MCF 10A (cell line): ENCODE measurements at regions not wholly inside any gene's neighbourhood (a gene's known extent, or its start where the extent isn't known, plus 50 kb on each side); places are given as distances from the start of the nearest gene placed in this dataset.

Experiments
- BruUV-seq: library from RNA; stranded (reverse); fragments of 400-500 nt; replicated peaks from 2 replicates; lab custom pipeline; 2021; lab: Mats Ljungman, UMichigan
- CTCF ChIA-PET: fragments of 300-600 bp; sonication (Branson Sonifier 250); formaldehyde crosslinking; extraction: SDS; loops from one replicate; lab custom pipeline; 2021; ENCODE audit warnings: antibody characterized with exemption, inconsistent platforms; lab: Yijun Ruan, JAX
- POLR2A ChIA-PET: fragments of 300-600, 350-650 bp; sonication (Branson Sonifier 250); formaldehyde crosslinking; extraction: SDS; loops from one replicate; lab custom pipeline; 2020; ENCODE audit warnings: antibody characterized with exemption, inconsistent platforms; lab: Yijun Ruan, JAX
- DNase-seq: peaks from one replicate; pipeline ENCODE4 v3.0.0-alpha.2; 2018; ENCODE audit not compliant: unreplicated experiment
- H3K27ac Mint-ChIP-seq: one replicate; pipeline ENCODE4 v1.8.0; 2022; ENCODE audit warnings: mild to moderate bottlenecking, low read depth, mixed read lengths; ENCODE audit not compliant: unreplicated experiment
- H3K27me3 Mint-ChIP-seq: one replicate; pipeline ENCODE4 v1.8.0; 2022; ENCODE audit warnings: mixed read lengths; ENCODE audit not compliant: insufficient read depth, unreplicated experiment
- H3K36me3 Mint-ChIP-seq: one replicate; pipeline ENCODE4 v1.8.0; 2022; ENCODE audit warnings: mild to moderate bottlenecking, moderate library complexity, mixed read lengths; ENCODE audit not compliant: insufficient read depth, unreplicated experiment
- H3K4me1 Mint-ChIP-seq: one replicate; pipeline ENCODE4 v1.8.0; 2022; ENCODE audit warnings: mixed read lengths; ENCODE audit not compliant: insufficient read depth, unreplicated experiment
- H3K4me3 Mint-ChIP-seq: one replicate; pipeline ENCODE4 v1.8.0; 2022; ENCODE audit warnings: mild to moderate bottlenecking, moderate library complexity, mixed read lengths; ENCODE audit not compliant: unreplicated experiment
- H3K9me3 Mint-ChIP-seq: one replicate; pipeline ENCODE4 v1.8.0; 2022; ENCODE audit warnings: mixed read lengths; ENCODE audit not compliant: unreplicated experiment
- CTCF ChIP-seq: fragments of 200-600 bp; IDR thresholded peaks from one replicate; pipeline ENCODE4 v1.8.0; 2022; ENCODE audit warnings: antibody characterized with exemption, mild to moderate bottlenecking; ENCODE audit not compliant: unreplicated experiment
- intact Hi-C: fragments of 100-400 bp; cut with micrococcal nuclease; formaldehyde crosslinking; loops from 2 replicates; pipeline ENCODE4 v1.14.1; 2022

- ChIA-PET CTCF (interaction anchor here (0.6 kb wide), 1 partner anchor 1588 kb away, joined by 4 read pairs; no protein-coding TSS in a partner anchor), POLR2A (no interaction called here)
- Mint-ChIP-seq H3K27ac (no peak overlapping the region), H3K4me1 (no peaks in the 10 kb centered on the region), H3K36me3 (no peaks in the 10 kb centered on the region), H3K4me3 (no peak overlapping the region), H3K9me3 (peaks cover 19% of the 10 kb centered on the region), H3K27me3 (peaks cover 57% of the 10 kb centered on the region)
- intact Hi-C loops: no loop called here
- no peak for TF ChIP-seq CTCF
- DNase-seq: no peak
- BruUV-seq: no TSS peak
Observed at GRCh38 chr6:103522045-103522444, 1337.7 kb downstream of the HACE1 start.

GRCh38 chr6:103516336-103516735 is 1343.4 kb downstream of the HACE1 start:
- POLR2A ChIA-PET: no interaction called here
- no peak overlapping the region for H3K27ac Mint-ChIP-seq
- CTCF ChIA-PET: no interaction called here
- intact Hi-C loops: no loop called here
- H3K27me3 Mint-ChIP-seq: peaks cover 66% of the 10 kb centered on the region
- H3K9me3 Mint-ChIP-seq: no peaks in the 10 kb centered on the region
- DNase-seq: no peak
- no peaks in the 10 kb centered on the region for H3K36me3 Mint-ChIP-seq
- TF ChIP-seq CTCF: no peak
- no peak overlapping the region for H3K4me3 Mint-ChIP-seq
- no TSS peak for BruUV-seq
- no peaks in the 10 kb centered on the region for H3K4me1 Mint-ChIP-seq

GRCh38 chr6:103507052-103507451 is 1352.7 kb downstream of the HACE1 start:
- Mint-ChIP-seq H3K27ac (no peak overlapping the region), H3K9me3 (no peaks in the 10 kb centered on the region), H3K4me1 (no peaks in the 10 kb centered on the region), H3K27me3 (peaks cover 73% of the 10 kb centered on the region), H3K36me3 (no peaks in the 10 kb centered on the region), H3K4me3 (no peak overlapping the region)
- DNase-seq: no peak
- ChIA-PET POLR2A (no interaction called here), CTCF (no interaction called here)
- no TSS peak for BruUV-seq
- no peak for TF ChIP-seq CTCF
- intact Hi-C loops: no loop called here

GRCh38 chr6:103505155-103505518 is 1354.6 kb downstream of the HACE1 start:
- Mint-ChIP-seq H3K36me3 (no peaks in the 10 kb centered on the region), H3K27ac (no peak overlapping the region), H3K27me3 (peaks cover 61% of the 10 kb centered on the region), H3K9me3 (no peaks in the 10 kb centered on the region), H3K4me3 (no peak overlapping the region), H3K4me1 (no peaks in the 10 kb centered on the region)
- no TSS peak for BruUV-seq
- DNase-seq: no peak
- ChIA-PET POLR2A (interaction anchor here (0.7 to 0.8 kb wide), 2 partner anchors 135 to 801 kb away, joined by 3 to 4 read pairs; no protein-coding TSS in a partner anchor), CTCF (interaction anchor here (0.6 kb wide), 2 partner anchors 164 to 1416 kb away, joined by 3 to 4 read pairs; no protein-coding TSS in a partner anchor)
- intact Hi-C loops: no loop called here
- no peak for TF ChIP-seq CTCF
